IMR-90 (cell line): ENCODE measurements at regions not wholly inside any gene's neighbourhood (a gene's known extent, or its start where the extent isn't known, plus 50 kb on each side); places are given as distances from the start of the nearest gene placed in this dataset.

Experiments
- ATAC-seq: fragments of 200-7000 bp; cut with Tn5 transposase; 2 replicates; pipeline ENCODE4 v1.9.1; 2020; ENCODE audit warnings: low read depth, mild to moderate bottlenecking, moderate library complexity
- BruUV-seq: library from RNA; stranded (reverse); fragments of 400-500 nt; replicated peaks from 2 replicates; lab custom pipeline; 2021; lab: Mats Ljungman, UMichigan
- CTCF ChIA-PET: fragments of 300-600 bp; formaldehyde crosslinking; extraction: SDS; loops from one replicate; lab custom pipeline; 2021; ENCODE audit warnings: antibody characterized with exemption; lab: Yijun Ruan, JAX
- POLR2A ChIA-PET: fragments of 300-600 bp; sonication (Branson Sonifier 250); formaldehyde crosslinking; loops from one replicate; lab custom pipeline; 2022; ENCODE audit warnings: antibody characterized with exemption; ENCODE audit not compliant: unreplicated experiment; lab: Charles Lee
- DNase-seq: peaks from one replicate; pipeline ENCODE4 v3.0.0; 2013
- H2AFZ ChIP-seq: replicated peaks from 2 replicates; pipeline ENCODE3; 2013; ENCODE audit warnings: low read length, mild to moderate bottlenecking; ENCODE audit not compliant: poor library complexity
- H2AK5ac ChIP-seq: 2 replicates; pipeline ENCODE4 v1.6.1; 2013; ENCODE audit warnings: low read depth, low read length, inconsistent platforms
- H2AK9ac ChIP-seq: replicated peaks from 2 replicates; pipeline ENCODE3; 2013; ENCODE audit warnings: mild to moderate bottlenecking, low read depth, low read length, moderate library complexity; ENCODE audit not compliant: poor library complexity
- H2BK120ac ChIP-seq: 2 replicates; pipeline ENCODE4 v1.6.1; 2013; ENCODE audit warnings: low read depth, low read length, inconsistent platforms
- H2BK15ac ChIP-seq: 3 replicates; pipeline ENCODE4 v1.6.1; 2013; ENCODE audit warnings: low read depth, low read length, inconsistent platforms
- H2BK20ac ChIP-seq: 2 replicates; pipeline ENCODE4 v1.6.1; 2013; ENCODE audit warnings: low read depth, mild to moderate bottlenecking, inconsistent platforms, low read length, moderate library complexity
- H2BK5ac ChIP-seq: 2 replicates; pipeline ENCODE4 v1.6.1; 2013; ENCODE audit warnings: mild to moderate bottlenecking, low read depth, low read length, inconsistent platforms; ENCODE audit not compliant: poor library complexity, severe bottlenecking
- H3K14ac ChIP-seq: replicated peaks from 2 replicates; pipeline ENCODE4 v1.6.1; 2013; ENCODE audit warnings: low read depth, low read length, inconsistent platforms
- H3K18ac ChIP-seq: 2 replicates; pipeline ENCODE4 v1.6.1; 2013; ENCODE audit warnings: low read depth, low read length, control low read depth
- H3K23ac ChIP-seq: 2 replicates; pipeline ENCODE4 v1.6.1; 2013; ENCODE audit warnings: low read depth, low read length, inconsistent platforms
- H3K27ac ChIP-seq: 2 replicates; pipeline ENCODE4 v1.5.1; 2013; ENCODE audit warnings: mild to moderate bottlenecking, control low read depth, low read length; ENCODE audit not compliant: insufficient read depth
- H3K27me3 ChIP-seq: 2 replicates; pipeline ENCODE4 v1.6.1; 2013; ENCODE audit warnings: low read length; ENCODE audit not compliant: control insufficient read depth, insufficient read depth
- H3K36me3 ChIP-seq: 2 replicates; pipeline ENCODE4 v1.6.1; 2013; ENCODE audit warnings: low read length, mixed read lengths; ENCODE audit not compliant: control insufficient read depth, insufficient read depth
- H3K4ac ChIP-seq: 2 replicates; pipeline ENCODE4 v1.6.1; 2013; ENCODE audit warnings: low read depth, low read length, inconsistent platforms
- H3K4me1 ChIP-seq: 2 replicates; pipeline ENCODE4 v1.6.1; 2013; ENCODE audit warnings: low read length, mixed read lengths; ENCODE audit not compliant: control insufficient read depth, insufficient read depth
- H3K4me2 ChIP-seq: 2 replicates; pipeline ENCODE4 v1.6.1; 2013; ENCODE audit warnings: low read depth, mild to moderate bottlenecking, control low read depth, low read length, moderate library complexity
- H3K4me3 ChIP-seq: 2 replicates; pipeline ENCODE4 v1.5.1; 2013; ENCODE audit warnings: low read depth, mild to moderate bottlenecking, control low read depth, low read length, moderate library complexity; ENCODE audit not compliant: insufficient read depth
- H3K56ac ChIP-seq: 2 replicates; pipeline ENCODE4 v1.6.1; 2013; ENCODE audit warnings: low read length, inconsistent platforms; ENCODE audit not compliant: insufficient read depth; ENCODE audit errors: extremely low read depth
- H3K79me1 ChIP-seq, 2 experiments: 2 replicates each; pipeline ENCODE4 v1.6.1; 2013; ENCODE audit warnings: low read length in 2 of 2, inconsistent platforms in 1 of 2, low read depth in 1 of 2
- H3K9ac ChIP-seq: 2 replicates; pipeline ENCODE4 v1.6.1; 2013; ENCODE audit warnings: low read depth, low read length, control low read depth
- H3K9me1 ChIP-seq: 2 replicates; pipeline ENCODE4 v1.6.1; 2013; ENCODE audit warnings: low read length, inconsistent platforms; ENCODE audit not compliant: insufficient read depth
- H3K9me3 ChIP-seq: 2 replicates; pipeline ENCODE4 v1.6.1; 2013; ENCODE audit warnings: low read length; ENCODE audit not compliant: control insufficient read depth, insufficient read depth
- H4K20me1 ChIP-seq: 2 replicates; pipeline ENCODE4 v1.6.1; 2013; ENCODE audit warnings: low read length, inconsistent platforms; ENCODE audit not compliant: insufficient read depth
- H4K5ac ChIP-seq: 2 replicates; pipeline ENCODE4 v1.6.1; 2013; ENCODE audit warnings: mild to moderate bottlenecking, low read depth, low read length, control low read depth
- H4K8ac ChIP-seq, 2 experiments: 2 replicates each; pipeline ENCODE4 v1.6.1; 2013; ENCODE audit warnings: low read depth in 2 of 2, low read length in 2 of 2, control low read depth in 1 of 2, inconsistent platforms in 1 of 2
- H4K91ac ChIP-seq: 2 replicates; pipeline ENCODE4 v1.6.1; 2013; ENCODE audit warnings: low read depth, low read length, inconsistent platforms; ENCODE audit not compliant: insufficient read depth
- CEBPB ChIP-seq: IDR thresholded peaks from 2 replicates; pipeline ENCODE4 v1.6.1; 2012; ENCODE audit warnings: low read depth, low read length, improper control_type of control experiment
- CTCF ChIP-seq: conservative IDR thresholded peaks from 2 replicates; pipeline ENCODE4 v1.5.1; 2012; ENCODE audit warnings: mild to moderate bottlenecking, low read depth, low read length, improper control_type of control experiment
- MXI1 ChIP-seq: IDR thresholded peaks from 2 replicates; pipeline ENCODE4 v1.6.1; 2012; ENCODE audit warnings: low read depth, mild to moderate bottlenecking, low read length, moderate library complexity, borderline replicate concordance
- NFE2L2 ChIP-seq: fragments of 150-350 bp; IDR thresholded peaks from 2 replicates; pipeline ENCODE4 v1.6.1; 2016; ENCODE audit warnings: low read depth, mild to moderate bottlenecking, low read length
- POLR2A ChIP-seq: IDR thresholded peaks from 2 replicates; pipeline ENCODE4 v1.6.1; 2012; ENCODE audit warnings: mild to moderate bottlenecking, low read depth, low read length
- RAD21 ChIP-seq: IDR thresholded peaks from 2 replicates; pipeline ENCODE4 v1.6.1; 2012; ENCODE audit warnings: low read length, improper control_type of control experiment
- RFX5 ChIP-seq: IDR thresholded peaks from 2 replicates; pipeline ENCODE4 v1.8.0; 2012; ENCODE audit warnings: low read depth, mild to moderate bottlenecking, low read length, moderate library complexity
- USF2 ChIP-seq: fragments of 150-350 bp; IDR thresholded peaks from 2 replicates; pipeline ENCODE4 v1.6.1; 2017; ENCODE audit warnings: mild to moderate bottlenecking, antibody characterized with exemption, low read length, low read depth
- WGBS, 2 experiments: methylation state at CpG; one replicate each; pipeline versions ENCODE4 v1.1.5 to v1.1.7; 2013; ENCODE audit warnings: missing lambda C conversion rate in 2 of 2; ENCODE audit not compliant: insufficient read length in 1 of 2; ENCODE audit errors: extremely low coverage in 2 of 2; 5-methylcytosine and 5-hydroxymethylcytosine counted together
- dilution Hi-C: fragments of 300-500 bp; cut with HindIII; formaldehyde crosslinking; loops from one replicate; pipeline ENCODE4 v1.14.3; 2018; ENCODE audit warnings: low sequenced_read_pairs; ENCODE audit not compliant: unreplicated experiment
- in situ Hi-C: fragments of 300-500 bp; cut with MboI; formaldehyde crosslinking; loops from 3 replicates; pipeline ENCODE4 v1.14.3; 2019; ENCODE audit warnings: low sequenced_read_pairs, inconsistent platforms, mixed read lengths
- intact Hi-C: fragments of 100-400 bp; cut with micrococcal nuclease; formaldehyde crosslinking; loops from 2 replicates; pipeline ENCODE4 v1.10.0; 2022

DNA sequence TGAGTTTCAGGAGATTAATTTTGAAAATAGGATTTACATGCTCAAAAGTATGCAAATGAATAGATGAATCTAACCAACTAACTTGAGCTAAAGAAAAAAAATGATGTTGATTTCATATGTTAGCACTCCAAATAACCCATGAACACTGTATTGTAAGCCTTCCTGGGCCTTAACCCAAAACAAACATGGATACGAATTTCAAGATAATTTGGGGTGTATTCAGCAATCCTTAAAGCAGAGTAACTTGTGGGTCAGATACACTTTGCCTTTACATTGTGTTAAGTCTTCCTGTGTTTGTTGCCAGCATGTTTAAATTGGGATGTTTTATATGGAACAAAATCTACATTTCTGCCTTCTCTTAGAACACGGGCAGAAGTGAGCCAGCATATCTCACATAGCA lies 124.2 kb upstream of the WDR11 start:
- no peak overlapping the region for H2AFZ ChIP-seq
- DNase-seq (no peak), ATAC-seq (no peak)
- H3K23ac ChIP-seq, result no peak overlapping the region
- no peak overlapping the region for H2BK20ac ChIP-seq
- H3K4me3 ChIP-seq, result no peak overlapping the region
- no peaks in the 10 kb centered on the region for H3K36me3 ChIP-seq
- no CpG with 5 or more reads among the region's 2 CpGs for WGBS, 2 experiments
- no peak overlapping the region for H3K56ac ChIP-seq
- no peaks in the 10 kb centered on the region for H3K27me3 ChIP-seq
- H3K9me1 ChIP-seq, result no peaks in the 10 kb centered on the region
- peaks cover 6% of the 10 kb centered on the region; the same call in 1 of the 2 replicates for H3K9me3 ChIP-seq
- TF ChIP-seq NFE2L2, result no peak
- TF ChIP-seq RFX5, result no peak
- TF ChIP-seq MXI1, result no peak
- no peak for TF ChIP-seq CTCF
- no peak for TF ChIP-seq CEBPB
- no peak for TF ChIP-seq USF2
- TF ChIP-seq RAD21, result no peak
- TF ChIP-seq POLR2A, result no peak
- no peak overlapping the region for H3K14ac ChIP-seq
- H3K4me1 ChIP-seq, result no peaks in the 10 kb centered on the region
- H4K91ac ChIP-seq, result no peak overlapping the region
- H2BK5ac ChIP-seq, result no peak overlapping the region
- H3K27ac ChIP-seq, result no peak overlapping the region
- ChIA-PET POLR2A (no interaction called here), CTCF (no interaction called here)
- no peak overlapping the region for H4K8ac ChIP-seq
- in situ Hi-C loops (no loop called here), dilution Hi-C loops (no loop called here), intact Hi-C loops (no loop called here)
- H2AK5ac ChIP-seq, result no peak overlapping the region
- no TSS peak for BruUV-seq
- no peak overlapping the region for H2AK9ac ChIP-seq
- H3K18ac ChIP-seq, result no peak overlapping the region
- no peak overlapping the region for H2BK15ac ChIP-seq
- H3K9ac ChIP-seq, result no peak overlapping the region
- no peak overlapping the region for H3K4me2 ChIP-seq
- H4K5ac ChIP-seq, result no peak overlapping the region
- no peaks in the 10 kb centered on the region for H3K79me1 ChIP-seq
- H4K20me1 ChIP-seq, result no peaks in the 10 kb centered on the region
- no peak overlapping the region for H3K4ac ChIP-seq
- H2BK120ac ChIP-seq, result no peak overlapping the region
